Stimulated activated CD4-positive, alpha-beta T cell treated with anti-CD3 and anti-CD28 coated beads, Interleukin-1b, Interleukin-23, amount 100 ng/mL, for 24 hours (primary cell): ENCODE measurements at regions not wholly inside any gene's neighbourhood (a gene's known extent, or its start where the extent isn't known, plus 50 kb on each side); places are given as distances from the start of the nearest gene placed in this dataset.
A peak's percentile ranks its signal among the peaks of the same experiment; 100 is the strongest.

Source experiments
- DNase-seq, 4 experiments: peaks; one replicate each; pipeline ENCODE4 v3.0.0-alpha.2; 2020; ENCODE audit warnings: low read depth in 4 of 4, low spot score in 1 of 4

DNA sequence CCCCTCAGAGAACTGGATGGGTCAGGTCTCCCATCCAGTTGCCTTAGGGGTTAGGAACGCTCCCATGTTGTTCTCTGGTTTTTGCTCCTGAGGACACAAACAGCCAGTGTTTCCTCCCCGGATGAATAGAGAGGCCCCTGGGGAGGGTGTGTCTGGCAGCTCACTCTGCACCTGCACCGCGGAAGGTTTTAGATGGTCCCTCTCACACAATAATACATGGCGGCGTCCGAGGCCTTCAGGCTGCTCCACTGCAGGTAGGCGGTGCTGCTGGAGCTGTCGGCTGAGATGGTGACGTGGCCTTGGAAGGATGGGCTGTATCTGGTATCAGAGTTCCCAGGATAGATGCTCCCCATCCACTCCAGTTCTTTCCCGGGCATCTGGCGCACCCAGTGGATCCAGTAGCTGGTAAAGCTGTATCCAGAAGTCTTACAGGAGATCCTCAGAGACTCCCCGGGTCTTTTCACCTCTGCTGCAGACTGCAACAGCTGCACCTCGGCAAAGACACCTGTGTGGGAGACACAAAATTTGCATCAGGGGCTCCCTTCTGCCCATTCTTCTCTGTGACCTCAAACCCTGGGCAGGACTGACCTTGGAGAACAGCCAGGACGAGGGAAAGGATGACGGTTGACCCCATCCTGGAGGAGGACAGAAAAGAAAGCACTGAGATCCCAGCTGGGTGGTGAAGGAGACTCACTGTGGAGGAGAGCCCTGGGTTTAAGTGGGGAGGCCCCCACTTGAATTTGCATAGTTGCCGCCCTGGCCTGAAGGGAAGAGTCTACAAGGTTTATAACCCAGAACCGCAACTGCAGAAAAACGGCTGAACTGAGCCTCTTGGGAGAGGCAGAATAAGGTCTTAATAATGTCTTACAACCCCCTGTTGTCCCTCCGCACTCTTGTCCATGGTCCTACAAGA, 1324.8 kb downstream of the TMEM121 start:
- no peak for DNase-seq

DNA sequence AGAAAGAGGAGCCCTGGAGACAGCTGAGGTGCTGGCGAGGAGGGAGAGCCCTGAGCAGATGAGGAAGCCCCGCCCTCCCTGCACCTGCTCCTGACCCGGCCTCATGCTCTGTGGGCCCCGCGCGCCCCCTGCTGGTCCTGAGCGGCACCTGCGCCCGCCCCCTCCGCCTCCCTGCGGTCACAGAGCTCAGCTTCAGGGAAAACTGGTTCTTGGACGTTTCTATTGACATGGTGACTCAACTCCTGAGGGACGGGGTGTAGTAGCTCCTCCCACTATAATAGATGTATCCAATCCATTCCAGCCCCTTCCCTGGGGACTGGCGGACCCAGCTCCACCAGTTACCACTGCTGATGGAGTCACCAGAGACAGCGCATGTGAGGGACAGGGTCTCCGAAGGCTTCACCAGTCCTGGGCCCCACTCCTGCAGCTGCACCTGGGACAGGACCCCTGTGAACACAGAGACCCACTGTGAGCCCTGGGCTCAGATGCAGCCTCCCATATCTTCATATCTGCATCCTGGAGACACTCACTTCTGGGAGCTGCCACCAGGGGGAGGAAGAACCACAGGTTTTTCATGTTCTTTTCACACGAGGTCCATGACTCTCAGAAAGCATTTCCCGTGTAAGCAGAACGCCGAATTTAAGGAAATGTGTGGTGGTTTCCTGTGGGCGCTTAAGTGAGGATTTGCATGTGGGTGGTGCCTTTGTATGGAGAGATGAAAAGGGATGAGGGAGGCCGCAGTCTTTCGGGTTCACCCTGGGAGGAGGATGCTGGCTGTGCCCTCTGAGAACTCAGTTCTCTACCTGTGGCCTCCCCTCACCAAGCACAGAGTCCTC, 1346.4 kb downstream of the TMEM121 start:
- DNase-seq: peak; percentile 52 to 82 (median 78)

DNA sequence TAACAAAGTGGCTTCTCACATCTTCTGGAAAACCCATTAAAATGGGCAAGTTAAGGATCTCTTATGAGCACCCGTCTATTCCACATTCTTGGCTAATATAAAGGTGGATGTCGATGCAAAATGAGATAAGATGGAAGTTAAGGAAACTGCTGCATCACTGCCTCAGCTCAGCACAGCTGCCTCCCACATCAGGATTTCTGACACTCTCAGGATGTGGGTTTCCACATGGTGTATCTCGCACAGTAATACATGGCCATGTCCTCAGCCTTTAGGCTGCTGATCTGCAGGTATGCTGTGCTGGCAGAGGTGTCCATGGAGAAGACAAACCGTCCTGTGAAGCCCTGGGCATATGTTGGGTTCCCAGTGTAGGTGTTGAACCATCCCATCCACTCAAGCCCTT, 1348.0 kb downstream of the TMEM121 start:
- DNase-seq: no peak

DNA sequence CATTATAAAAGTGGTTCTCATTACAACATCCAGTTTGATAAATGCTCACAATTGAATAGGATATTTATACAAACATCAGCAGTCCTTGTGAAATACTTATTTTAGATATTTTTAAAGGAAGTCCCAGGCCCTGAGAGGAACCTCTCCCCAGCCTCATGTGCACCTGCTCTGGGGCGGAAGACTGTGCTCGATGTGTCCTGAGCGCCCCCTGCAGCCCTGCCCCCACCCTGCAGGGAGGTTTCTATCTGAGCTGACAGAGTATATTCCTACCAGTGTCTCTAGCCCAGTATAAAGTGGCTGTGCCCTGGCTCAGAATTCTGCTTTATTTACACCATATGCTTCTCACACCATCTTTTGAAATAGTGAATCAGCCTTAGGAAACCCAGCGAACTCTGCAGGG, 1349.1 kb downstream of the TMEM121 start:
- no peak for DNase-seq

DNA sequence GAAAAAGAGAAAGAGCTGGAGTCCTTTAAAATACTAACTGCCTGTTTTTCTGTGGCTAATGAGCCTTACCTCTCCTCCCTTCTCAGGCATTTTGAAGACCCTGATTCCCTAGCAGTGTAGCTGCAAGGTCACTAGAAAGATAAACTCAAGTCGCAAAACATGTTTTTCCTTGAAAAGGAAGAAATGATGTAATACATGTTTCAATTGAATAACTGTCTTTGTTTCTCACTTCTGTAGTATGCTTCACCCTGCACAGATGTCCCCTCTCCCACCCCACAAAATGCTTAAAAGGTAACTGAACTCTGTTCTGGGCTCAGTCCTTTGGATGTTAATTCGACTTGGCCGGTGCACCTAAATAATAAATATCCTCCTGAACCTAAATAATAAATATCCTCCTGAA, 1350.3 kb downstream of the TMEM121 start:
- DNase-seq: no peak

DNA sequence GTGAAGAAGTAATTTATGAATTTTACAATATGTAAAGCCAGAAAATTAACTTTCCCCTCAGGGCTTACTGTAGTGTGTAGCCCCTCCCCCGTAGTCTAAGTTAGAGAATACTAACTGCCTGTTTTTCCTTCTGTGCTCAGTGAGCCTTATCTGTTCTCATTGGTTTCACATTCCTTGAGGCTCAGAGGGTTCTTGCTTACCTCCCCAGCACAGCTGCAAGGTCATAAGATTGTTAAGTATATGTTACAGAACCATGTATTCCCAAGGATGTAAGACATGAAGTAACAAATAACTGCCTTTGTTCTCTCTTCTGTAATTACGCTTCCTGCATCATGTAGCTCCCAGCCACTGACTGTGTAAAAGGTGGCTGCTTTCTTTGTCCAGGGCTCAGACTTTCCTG, 1351.1 kb downstream of the TMEM121 start:
- no peak for DNase-seq

DNA sequence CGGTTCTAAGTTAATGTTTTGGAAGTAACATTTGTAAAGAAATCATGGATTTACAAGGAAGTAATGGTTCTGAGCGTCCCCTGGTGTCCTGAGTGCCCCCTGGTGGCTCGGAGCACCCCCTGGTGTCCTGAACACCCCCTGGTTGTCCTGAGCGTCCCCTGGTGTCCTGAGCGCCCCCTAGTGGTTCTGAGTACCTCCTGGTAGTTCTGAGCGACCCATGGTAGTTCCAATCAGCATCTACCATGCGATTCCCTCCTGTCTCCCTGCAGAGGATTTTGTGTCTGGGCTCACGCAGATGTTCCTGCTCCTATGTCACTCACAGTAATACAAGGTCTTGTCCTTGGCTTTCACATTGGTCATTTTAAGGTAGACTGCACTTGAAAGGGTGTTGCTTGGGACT, 1352.9 kb downstream of the TMEM121 start:
- peak in 2 of 4 experiments; percentile 29 to 50 for DNase-seq

DNA sequence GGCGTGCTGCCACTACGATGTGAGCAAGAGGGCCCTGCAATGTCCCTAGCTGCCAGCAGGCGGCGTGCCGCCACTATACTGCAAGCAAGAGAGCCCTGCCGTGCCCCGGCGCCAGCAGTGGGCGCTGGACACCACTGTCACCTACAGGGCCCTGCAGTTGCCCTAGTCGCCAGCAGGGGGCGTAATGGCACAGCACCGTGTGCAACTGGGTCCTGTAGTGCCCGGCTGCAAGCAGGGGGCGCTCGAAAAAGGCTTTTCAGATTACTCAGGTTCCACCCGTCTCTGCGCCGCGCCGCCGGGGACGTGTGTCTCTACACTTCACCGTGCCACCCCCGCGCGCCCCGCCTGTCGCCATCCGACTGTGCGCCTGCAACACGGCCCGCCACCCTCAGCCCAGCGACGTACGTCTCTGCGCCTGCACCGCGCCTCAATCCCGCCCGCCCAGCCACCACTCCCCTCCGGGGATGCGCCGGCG, 1356.9 kb downstream of the TMEM121 start:
- peak in 1 of 4 experiments; percentile 27 for DNase-seq
